Erythroblast (primary cell): ENCODE measurements at regions not wholly inside any gene's neighbourhood (a gene's known extent, or its start where the extent isn't known, plus 50 kb on each side); places are given as distances from the start of the nearest gene placed in this dataset.

Experiments
- GATA1 ChIP-seq: IDR thresholded peaks from 2 replicates; pipeline ENCODE4 v1.6.1; 2011; ENCODE audit warnings: low read depth, mild to moderate bottlenecking, control low read depth, low read length, moderate library complexity
- POLR2A ChIP-seq: IDR thresholded peaks from 2 replicates; pipeline ENCODE4 v1.6.1; 2011; ENCODE audit warnings: mild to moderate bottlenecking, low read length

- TF ChIP-seq POLR2A (no peak), GATA1 (no peak)
Observed at GRCh38 chr3:71876135-71877105, 91.5 kb upstream of the PROK2 start.
